ENCODE measurements at regions not wholly inside any gene's neighbourhood (a gene's known extent, or its start where the extent isn't known, plus 50 kb on each side); places are given as distances from the start of the nearest gene placed in this dataset.
A peak's percentile ranks its signal among the peaks of the same experiment; 100 is the strongest.
"Not testable (repeated sequence)": the region's sequence is repeated elsewhere in the genome, so short reads cannot be mapped to it uniquely, and the experiment has no call there.

- H4K8ac ChIP-seq (ENCODE audit: low read depth, low read length), result no peak overlapping the region
- H3K4me1 ChIP-seq (ENCODE audit: control insufficient read depth, low read depth, low read length), result no peaks in the 10 kb centered on the region
- H3K18ac ChIP-seq (ENCODE audit: low read length), result no peak overlapping the region
- no peak overlapping the region for H2BK120ac ChIP-seq (ENCODE audit: low read depth, low read length)
- no peak overlapping the region for H3K9ac ChIP-seq (ENCODE audit: low read length)
- no peak overlapping the region for H3K23ac ChIP-seq (ENCODE audit: low read length)
- no peaks in the 10 kb centered on the region for H3K27me3 ChIP-seq (ENCODE audit: insufficient read depth, low read length, poor library complexity)
- no peak overlapping the region for H3K27ac ChIP-seq (ENCODE audit: low read depth, low read length)
- no peak overlapping the region for H3K4me3 ChIP-seq (ENCODE audit: low read length)
- H3K4ac ChIP-seq (ENCODE audit: low read depth, low read length), result no peak overlapping the region
- no peak overlapping the region for H3K4me2 ChIP-seq (ENCODE audit: low read length)
- H3K79me1 ChIP-seq (ENCODE audit: low read length), result no peaks in the 10 kb centered on the region
- H3K56ac ChIP-seq (ENCODE audit: low read length), result no peak overlapping the region
- H3K36me3 ChIP-seq (ENCODE audit: control insufficient read depth, insufficient read depth, low read length), result no peaks in the 10 kb centered on the region
- no peak overlapping the region for H4K5ac ChIP-seq (ENCODE audit: low read length)
- no peak for DNase-seq
- no peak overlapping the region for H2BK15ac ChIP-seq (replicated peaks; ENCODE audit: low read depth)
- no peak overlapping the region for H2AK5ac ChIP-seq (ENCODE audit: low read length)
- WGBS (ENCODE audit: extremely low coverage, insufficient coverage, low lambda C conversion rate), result no CpG with 5 or more reads among the region's 7 CpGs
- no peak overlapping the region for H2BK5ac ChIP-seq (ENCODE audit: low read length)
- H3K79me2 ChIP-seq (ENCODE audit: control insufficient read depth, insufficient read depth, low read length), result no peaks in the 10 kb centered on the region
Measured at GRCh38 chr6:27546522-27546921, 73.6 kb upstream of the ZNF184 start.

GRCh38 chr6:27545271-27546046 is 72.6 kb upstream of the ZNF184 start:
- Histone ChIP-seq H3K4me3 (ENCODE audit: low read length) (peak overlapping the region; percentile 74), H3K27me3 (ENCODE audit: insufficient read depth, low read length, poor library complexity) (no peaks in the 10 kb centered on the region), H3K4me2 (ENCODE audit: low read length) (peak overlapping the region; percentile 29), H4K5ac (ENCODE audit: low read length) (no peak overlapping the region), H2BK120ac (ENCODE audit: low read depth, low read length) (no peak overlapping the region), H3K79me1 (ENCODE audit: low read length) (no peaks in the 10 kb centered on the region), H3K4ac (ENCODE audit: low read depth, low read length) (no peak overlapping the region), H3K27ac (ENCODE audit: low read depth, low read length) (no peak overlapping the region), H2BK5ac (ENCODE audit: low read length) (no peak overlapping the region), H3K56ac (ENCODE audit: low read length) (peak overlapping the region; percentile 80), H3K23ac (ENCODE audit: low read length) (no peak overlapping the region), H2BK15ac (replicated peaks; ENCODE audit: low read depth) (no peak overlapping the region), H2AK5ac (ENCODE audit: low read length) (no peak overlapping the region), H3K18ac (ENCODE audit: low read length) (no peak overlapping the region), H3K36me3 (ENCODE audit: control insufficient read depth, insufficient read depth, low read length) (no peaks in the 10 kb centered on the region), H3K79me2 (ENCODE audit: control insufficient read depth, insufficient read depth, low read length) (no peaks in the 10 kb centered on the region), H3K4me1 (ENCODE audit: control insufficient read depth, low read depth, low read length) (no peaks in the 10 kb centered on the region), H3K9ac (ENCODE audit: low read length) (peak overlapping the region; percentile 75), H4K8ac (ENCODE audit: low read depth, low read length) (no peak overlapping the region)
- DNase-seq, result peak; percentile 94
- no CpG with 5 or more reads among the region's 32 CpGs for WGBS (ENCODE audit: extremely low coverage, insufficient coverage, low lambda C conversion rate)

GRCh38 chr6:27544612-27545260 is 71.8 kb upstream of the ZNF184 start:
- Histone ChIP-seq H3K4ac (ENCODE audit: low read depth, low read length) (no peak overlapping the region), H3K18ac (ENCODE audit: low read length) (peak overlapping the region; percentile 99), H3K4me1 (ENCODE audit: control insufficient read depth, low read depth, low read length) (no peaks in the 10 kb centered on the region), H4K8ac (ENCODE audit: low read depth, low read length) (no peak overlapping the region), H3K27me3 (ENCODE audit: insufficient read depth, low read length, poor library complexity) (no peaks in the 10 kb centered on the region), H3K56ac (ENCODE audit: low read length) (peak overlapping the region; percentile 80), H3K79me1 (ENCODE audit: low read length) (no peaks in the 10 kb centered on the region), H4K5ac (ENCODE audit: low read length) (no peak overlapping the region), H2BK15ac (replicated peaks; ENCODE audit: low read depth) (no peak overlapping the region), H2BK120ac (ENCODE audit: low read depth, low read length) (no peak overlapping the region), H3K9ac (ENCODE audit: low read length) (peak overlapping the region; percentile 75), H3K36me3 (ENCODE audit: control insufficient read depth, insufficient read depth, low read length) (no peaks in the 10 kb centered on the region), H3K4me3 (ENCODE audit: low read length) (peak overlapping the region; percentile 74), H2BK5ac (ENCODE audit: low read length) (no peak overlapping the region), H3K4me2 (ENCODE audit: low read length) (peak overlapping the region; percentile 37), H2AK5ac (ENCODE audit: low read length) (no peak overlapping the region), H3K27ac (ENCODE audit: low read depth, low read length) (no peak overlapping the region), H3K79me2 (ENCODE audit: control insufficient read depth, insufficient read depth, low read length) (no peaks in the 10 kb centered on the region), H3K23ac (ENCODE audit: low read length) (no peak overlapping the region)
- DNase-seq, result peak; percentile 44
- WGBS (ENCODE audit: extremely low coverage, insufficient coverage, low lambda C conversion rate), result no CpG with 5 or more reads among the region's 20 CpGs

GRCh38 chr6:27544135-27544534 is 71.2 kb upstream of the ZNF184 start:
- peak overlapping the region; percentile 51 for H3K4me3 ChIP-seq (ENCODE audit: low read length)
- H3K4me2 ChIP-seq (ENCODE audit: low read length), result peak overlapping the region; percentile 37
- H4K5ac ChIP-seq (ENCODE audit: low read length), result not testable (repeated sequence)

GRCh38 chr6:27542485-27542884 is 69.6 kb upstream of the ZNF184 start:
- no CpG with 5 or more reads among the region's 2 CpGs for WGBS (ENCODE audit: extremely low coverage, insufficient coverage, low lambda C conversion rate)
- no peak overlapping the region for H3K9ac ChIP-seq (ENCODE audit: low read length)
- no peak overlapping the region for H3K4me3 ChIP-seq (ENCODE audit: low read length)
- no peaks in the 10 kb centered on the region for H3K4me1 ChIP-seq (ENCODE audit: control insufficient read depth, low read depth, low read length)
- H3K27ac ChIP-seq (ENCODE audit: low read depth, low read length), result no peak overlapping the region
- no peaks in the 10 kb centered on the region for H3K36me3 ChIP-seq (ENCODE audit: control insufficient read depth, insufficient read depth, low read length)
- no peak for DNase-seq
- no peak overlapping the region for H3K4ac ChIP-seq (ENCODE audit: low read depth, low read length)
- no peak overlapping the region for H3K56ac ChIP-seq (ENCODE audit: low read length)
- no peaks in the 10 kb centered on the region for H3K79me2 ChIP-seq (ENCODE audit: control insufficient read depth, insufficient read depth, low read length)
- H2AK5ac ChIP-seq (ENCODE audit: low read length), result no peak overlapping the region
- H4K8ac ChIP-seq (ENCODE audit: low read depth, low read length), result no peak overlapping the region
- H3K4me2 ChIP-seq (ENCODE audit: low read length), result no peak overlapping the region
- H3K18ac ChIP-seq (ENCODE audit: low read length), result no peak overlapping the region
- H3K79me1 ChIP-seq (ENCODE audit: low read length), result no peaks in the 10 kb centered on the region
- no peak overlapping the region for H2BK120ac ChIP-seq (ENCODE audit: low read depth, low read length)
- no peak overlapping the region for H4K5ac ChIP-seq (ENCODE audit: low read length)
- H2BK5ac ChIP-seq (ENCODE audit: low read length), result no peak overlapping the region
- no peaks in the 10 kb centered on the region for H3K27me3 ChIP-seq (ENCODE audit: insufficient read depth, low read length, poor library complexity)
- H3K23ac ChIP-seq (ENCODE audit: low read length), result no peak overlapping the region
- H2BK15ac ChIP-seq (replicated peaks; ENCODE audit: low read depth), result no peak overlapping the region

More at GRCh38 chr6:27544135-27544534, 71.2 kb upstream of the ZNF184 start:
- Histone ChIP-seq H3K56ac (ENCODE audit: low read length) (peak overlapping the region; percentile 71), H3K18ac (ENCODE audit: low read length) (peak overlapping the region; percentile 99), H3K9ac (ENCODE audit: low read length) (peak overlapping the region; percentile 75)
- H2BK15ac ChIP-seq (replicated peaks; ENCODE audit: low read depth); H3K4me1 ChIP-seq (ENCODE audit: control insufficient read depth, low read depth, low read length); H2BK5ac ChIP-seq (ENCODE audit: low read length); H2BK120ac ChIP-seq (ENCODE audit: low read depth, low read length); H2AK5ac ChIP-seq (ENCODE audit: low read length); H3K79me2 ChIP-seq (ENCODE audit: control insufficient read depth, insufficient read depth, low read length); H4K8ac ChIP-seq (ENCODE audit: low read depth, low read length); H3K23ac ChIP-seq (ENCODE audit: low read length); H3K27me3 ChIP-seq (ENCODE audit: insufficient read depth, low read length, poor library complexity); H3K36me3 ChIP-seq (ENCODE audit: control insufficient read depth, insufficient read depth, low read length); H3K79me1 ChIP-seq (ENCODE audit: low read length); H3K4ac ChIP-seq (ENCODE audit: low read depth, low read length); H3K27ac ChIP-seq (ENCODE audit: low read depth, low read length): not testable (repeated sequence)
- DNase-seq, result peak; percentile 74
- no CpG with 5 or more reads among the region's 20 CpGs for WGBS (ENCODE audit: extremely low coverage, insufficient coverage, low lambda C conversion rate)
